ENCODE measurements at regions not wholly inside any gene's neighbourhood (a gene's known extent, or its start where the extent isn't known, plus 50 kb on each side); places are given as distances from the start of the nearest gene placed in this dataset.
A peak's percentile ranks its signal among the peaks of the same experiment; 100 is the strongest.

- no TSS peak for BruUV-seq (replicated peaks)
- Mint-ChIP-seq H3K36me3 (ENCODE audit: insufficient read depth, unreplicated experiment) (peaks cover 6% of the 10 kb centered on the region), H3K4me3 (ENCODE audit: unreplicated experiment) (no peak overlapping the region), H3K27ac (ENCODE audit: unreplicated experiment) (no peak overlapping the region), H3K27me3 (ENCODE audit: insufficient read depth, unreplicated experiment) (no peaks in the 10 kb centered on the region), H3K4me1 (ENCODE audit: low read depth, unreplicated experiment) (peaks cover 21% of the 10 kb centered on the region), H3K9me3 (ENCODE audit: unreplicated experiment) (peaks cover 22% of the 10 kb centered on the region)
- CTCF ChIA-PET: no interaction called here
- intact Hi-C loops (cut with micrococcal nuclease; ENCODE audit: unreplicated experiment): no loop called here
- Histone ChIP-seq H3K4me3 (ENCODE audit: low read depth, low read length) (no peak overlapping the region), H3K4me1 (peaks cover 21% of the 10 kb centered on the region), H3K27me3 (replicated peaks; ENCODE audit: control insufficient read depth, insufficient read depth, low read length) (no peaks in the 10 kb centered on the region), H3K36me3 (ENCODE audit: control insufficient read depth, insufficient read depth, low read length) (no peaks in the 10 kb centered on the region), H3K9me3 (peaks cover 2% of the 10 kb centered on the region; the same call in 1 of the 2 replicates)
- no peak for DNase-seq
- TF ChIP-seq CTCF (IDR thresholded peaks at IDR 0.05; ENCODE audit: insufficient read depth in 1 of 2, low read depth in 1 of 2, low read length in 1 of 2, severe bottlenecking in 1 of 2, unreplicated experiment in 1 of 2): no peak
- POLR2A ChIA-PET: no interaction called here
Observed at GRCh38 chr3:30075514-30075913, 530.9 kb upstream of the TGFBR2 start.

- Mint-ChIP-seq H3K9me3 (ENCODE audit: unreplicated experiment) (peaks cover 19% of the 10 kb centered on the region), H3K27ac (ENCODE audit: unreplicated experiment) (peak overlapping the region; percentile 63), H3K4me1 (ENCODE audit: low read depth, unreplicated experiment) (peaks cover 32% of the 10 kb centered on the region), H3K27me3 (ENCODE audit: insufficient read depth, unreplicated experiment) (no peaks in the 10 kb centered on the region), H3K4me3 (ENCODE audit: unreplicated experiment) (no peak overlapping the region), H3K36me3 (ENCODE audit: insufficient read depth, unreplicated experiment) (peaks cover 6% of the 10 kb centered on the region)
- TF ChIP-seq CTCF (IDR thresholded peaks at IDR 0.05; ENCODE audit: insufficient read depth in 1 of 2, low read depth in 1 of 2, low read length in 1 of 2, severe bottlenecking in 1 of 2, unreplicated experiment in 1 of 2): no peak
- Histone ChIP-seq H3K4me3 (ENCODE audit: low read depth, low read length) (no peak overlapping the region), H3K36me3 (ENCODE audit: control insufficient read depth, insufficient read depth, low read length) (no peaks in the 10 kb centered on the region), H3K27me3 (replicated peaks; ENCODE audit: control insufficient read depth, insufficient read depth, low read length) (no peaks in the 10 kb centered on the region), H3K9me3 (peaks cover 2% of the 10 kb centered on the region; the same call in 1 of the 2 replicates), H3K4me1 (peaks cover 27% of the 10 kb centered on the region)
- BruUV-seq (replicated peaks): no TSS peak
- DNase-seq: no peak
- ChIA-PET POLR2A (no interaction called here), CTCF (interaction anchor here (1.9 kb wide), 1 partner anchor 122 kb away, joined by 9 read pairs; no protein-coding TSS in a partner anchor)
- intact Hi-C loops (cut with micrococcal nuclease; ENCODE audit: unreplicated experiment): no loop called here
Observed at GRCh38 chr3:30076899-30077298, 529.5 kb upstream of the TGFBR2 start.

DNA sequence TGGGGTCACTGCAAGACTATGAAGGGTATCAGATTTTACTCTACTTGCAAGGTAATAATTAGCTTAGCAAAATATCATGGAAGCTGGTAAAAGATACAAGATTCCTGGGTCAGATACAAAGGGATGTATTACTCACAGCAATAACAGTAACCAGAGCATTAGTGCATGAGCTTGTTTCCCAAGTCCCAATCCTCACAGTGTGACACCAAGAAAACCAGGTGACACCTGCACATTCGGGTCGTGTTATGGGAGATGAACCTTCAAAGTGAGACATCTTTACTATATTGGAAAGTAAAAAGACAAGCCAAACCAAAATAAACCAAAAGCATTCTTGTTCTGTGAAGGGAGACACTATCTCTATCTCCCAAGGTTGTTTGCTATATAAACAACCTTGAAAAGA, 528.7 kb upstream of the TGFBR2 start:
- no peaks in the 10 kb centered on the region for H3K27me3 Mint-ChIP-seq (ENCODE audit: insufficient read depth, unreplicated experiment)
- H3K9me3 ChIP-seq: peaks cover 10% of the 10 kb centered on the region
- no peaks in the 10 kb centered on the region for H3K27me3 ChIP-seq (replicated peaks; ENCODE audit: control insufficient read depth, insufficient read depth, low read length)
- H3K36me3 Mint-ChIP-seq (ENCODE audit: insufficient read depth, unreplicated experiment): peaks cover 6% of the 10 kb centered on the region
- intact Hi-C loops (cut with micrococcal nuclease; ENCODE audit: unreplicated experiment): no loop called here
- BruUV-seq (replicated peaks): no TSS peak
- H3K27ac Mint-ChIP-seq (ENCODE audit: unreplicated experiment): peak overlapping the region; percentile 63
- peak overlapping the region; percentile 30 for H3K4me3 Mint-ChIP-seq (ENCODE audit: unreplicated experiment)
- H3K4me1 ChIP-seq: peaks cover 35% of the 10 kb centered on the region
- no peaks in the 10 kb centered on the region for H3K36me3 ChIP-seq (ENCODE audit: control insufficient read depth, insufficient read depth, low read length)
- ChIA-PET POLR2A (interaction anchor here (0.6 kb wide), 1 partner anchor 1455 kb away, joined by 3 read pairs; no protein-coding TSS in a partner anchor), CTCF (interaction anchor here (1.9 kb wide), 1 partner anchor 122 kb away, joined by 9 read pairs; no protein-coding TSS in a partner anchor)
- peaks cover 33% of the 10 kb centered on the region for H3K4me1 Mint-ChIP-seq (ENCODE audit: low read depth, unreplicated experiment)
- no peak for TF ChIP-seq CTCF (IDR thresholded peaks at IDR 0.05; ENCODE audit: insufficient read depth in 1 of 2, low read depth in 1 of 2, low read length in 1 of 2, severe bottlenecking in 1 of 2, unreplicated experiment in 1 of 2)
- H3K4me3 ChIP-seq (ENCODE audit: low read depth, low read length): no peak overlapping the region
- peak; percentile 50 to 66 for DNase-seq
- H3K9me3 Mint-ChIP-seq (ENCODE audit: unreplicated experiment): peaks cover 19% of the 10 kb centered on the region

All from Caco-2 (cell line).